Fibroblast of skin of left biceps (primary cell): ENCODE measurements at regions not wholly inside any gene's neighbourhood (a gene's known extent, or its start where the extent isn't known, plus 50 kb on each side); places are given as distances from the start of the nearest gene placed in this dataset.
"Not testable (repeated sequence)": the region's sequence is repeated elsewhere in the genome, so short reads cannot be mapped to it uniquely, and the experiment has no call there.

Experiments
- DNase-seq, 2 experiments: peaks; one replicate each; pipeline ENCODE4 v3.0.0-alpha.2; 2013; ENCODE audit warnings: low read depth in 2 of 2

GRCh38 chrX:437661-438390, 51.1 kb upstream of the PPP2R3B start:
- no peak for DNase-seq

GRCh38 chrX:439241-439640, 52.5 kb upstream of the PPP2R3B start:
- DNase-seq: no peak

GRCh38 chrX:439719-440118, 53.0 kb upstream of the PPP2R3B start:
- no peak for DNase-seq

GRCh38 chrX:440636-441035, 53.9 kb upstream of the PPP2R3B start:
- no peak for DNase-seq

GRCh38 chrX:443536-444210, 57.0 kb upstream of the PPP2R3B start:
- peak in 1 of 2 experiments; percentile 4 for DNase-seq

- DNase-seq: no peak
Observed at GRCh38 chrX:444305-444704, 57.6 kb upstream of the PPP2R3B start.

GRCh38 chrX:445727-446126, 59.0 kb upstream of the PPP2R3B start:
- no peak for DNase-seq

GRCh38 chrX:446245-446644, 59.5 kb upstream of the PPP2R3B start:
- no peak for DNase-seq

- DNase-seq: no peak
Observed at GRCh38 chrX:447052-447451, 60.3 kb upstream of the PPP2R3B start.

- DNase-seq: not testable (repeated sequence)
Observed at GRCh38 chrX:451750-452149, 65.0 kb upstream of the PPP2R3B start.

GRCh38 chrX:452598-452997, 65.9 kb upstream of the PPP2R3B start:
- no peak for DNase-seq

- not testable (repeated sequence) for DNase-seq
Observed at GRCh38 chrX:454514-454913, 67.8 kb upstream of the PPP2R3B start.

- no peak for DNase-seq
Observed at GRCh38 chrX:455199-455598, 68.5 kb upstream of the PPP2R3B start.

GRCh38 chrX:455673-456072, 69.0 kb upstream of the PPP2R3B start:
- no peak for DNase-seq

GRCh38 chrX:456146-456545, 69.4 kb upstream of the PPP2R3B start:
- no peak for DNase-seq

- no peak for DNase-seq
Observed at GRCh38 chrX:456551-457291, 70.0 kb upstream of the PPP2R3B start.

- no peak for DNase-seq
Observed at GRCh38 chrX:457292-457679, 70.6 kb upstream of the PPP2R3B start.

- DNase-seq: no peak
Observed at GRCh38 chrX:458631-459061, 71.9 kb upstream of the PPP2R3B start.

GRCh38 chrX:459611-460010, 72.9 kb upstream of the PPP2R3B start:
- no peak for DNase-seq

- DNase-seq: no peak
Observed at GRCh38 chrX:460116-460515, 73.4 kb upstream of the PPP2R3B start.

- DNase-seq: no peak
Observed at GRCh38 chrX:460823-461640, 74.3 kb upstream of the PPP2R3B start.

- no peak for DNase-seq
Observed at GRCh38 chrX:462853-463252, 76.1 kb upstream of the PPP2R3B start.
